AG04450 (cell line): ENCODE measurements at regions not wholly inside any gene's neighbourhood (a gene's known extent, or its start where the extent isn't known, plus 50 kb on each side); places are given as distances from the start of the nearest gene placed in this dataset.
"Not testable (repeated sequence)": the region's sequence is repeated elsewhere in the genome, so short reads cannot be mapped to it uniquely, and the experiment has no call there.

ENCODE experiments used
- CTCF ChIA-PET: fragments of 300-600, 350-600 bp; formaldehyde crosslinking; extraction: SDS; loops from one replicate; lab custom pipeline; 2022; ENCODE audit warnings: antibody characterized with exemption, inconsistent platforms; lab: Charles Lee
- POLR2A ChIA-PET: fragments of 350-600 bp; formaldehyde crosslinking; extraction: SDS; loops from one replicate; lab custom pipeline; 2021; ENCODE audit warnings: antibody characterized with exemption, inconsistent platforms; lab: Yijun Ruan, JAX
- DNase-seq: peaks from one replicate; pipeline ENCODE4 v3.0.0-alpha.2; 2011; ENCODE audit warnings: low read depth, low spot score
- H3K27ac ChIP-seq: one replicate; pipeline ENCODE4 v1.5.1; 2012; ENCODE audit warnings: low read depth, low read length, control low read depth
- H3K27me3 ChIP-seq: one replicate; pipeline ENCODE4 v1.6.0; 2012; ENCODE audit warnings: low read length; ENCODE audit not compliant: control insufficient read depth, insufficient read depth
- H3K4me3 ChIP-seq: 2 replicates; pipeline ENCODE4 v1.5.1; 2011; ENCODE audit warnings: mild to moderate bottlenecking, low read depth, low read length, control low read depth
- H3K9me3 ChIP-seq: 2 replicates; pipeline ENCODE4 v1.5.1; 2012; ENCODE audit warnings: low read length; ENCODE audit not compliant: control insufficient read depth, insufficient read depth
- TF ChIP-seq, protein P1 (sequence below): IDR thresholded peaks from 2 replicates; pipeline ENCODE4 v1.5.1; 2011; ENCODE audit warnings: low read depth, low read length, control low read depth, inconsistent platforms

DNA sequence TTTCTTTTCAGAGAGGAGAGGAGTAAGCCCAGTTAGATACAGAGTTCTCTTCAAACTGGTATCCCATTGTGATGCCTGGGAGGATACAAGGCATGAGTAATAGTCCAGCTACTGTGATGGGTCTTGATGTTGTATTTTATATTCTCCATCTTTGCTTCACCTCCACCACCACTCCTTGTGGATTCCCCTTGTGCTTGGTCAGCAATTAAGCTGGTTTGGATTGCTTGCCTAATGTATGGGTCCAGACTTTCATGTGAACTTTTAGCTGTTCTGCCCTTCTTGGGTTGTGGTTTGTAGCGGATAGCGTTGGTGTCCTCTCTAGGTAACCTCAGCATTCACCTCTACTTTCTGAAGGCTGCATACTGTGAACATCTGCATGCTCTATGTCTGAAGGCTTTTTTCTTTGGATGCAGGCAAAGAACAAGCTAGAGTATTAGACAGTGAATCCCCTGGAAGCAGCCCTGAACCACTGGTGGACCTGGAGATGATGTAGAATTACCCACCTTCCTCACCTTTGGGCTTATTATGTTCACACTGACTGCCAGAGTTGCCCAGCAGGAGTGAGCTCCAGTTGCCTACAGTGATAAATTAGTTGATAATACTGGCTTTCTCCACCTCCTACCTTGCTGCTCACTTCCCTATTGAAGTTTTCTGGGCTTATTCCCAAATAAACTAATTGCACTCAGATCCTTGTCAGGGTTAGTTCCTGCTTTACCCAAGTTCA, 126.5 kb upstream of the MTPN start:
- POLR2A ChIA-PET: no interaction called here
- DNase-seq: no peak
- H3K9me3 ChIP-seq: no peaks in the 10 kb centered on the region; the same call in 1 of the 2 replicates
- no peaks in the 10 kb centered on the region for H3K27me3 ChIP-seq
- TF ChIP-seq, protein P1, sequence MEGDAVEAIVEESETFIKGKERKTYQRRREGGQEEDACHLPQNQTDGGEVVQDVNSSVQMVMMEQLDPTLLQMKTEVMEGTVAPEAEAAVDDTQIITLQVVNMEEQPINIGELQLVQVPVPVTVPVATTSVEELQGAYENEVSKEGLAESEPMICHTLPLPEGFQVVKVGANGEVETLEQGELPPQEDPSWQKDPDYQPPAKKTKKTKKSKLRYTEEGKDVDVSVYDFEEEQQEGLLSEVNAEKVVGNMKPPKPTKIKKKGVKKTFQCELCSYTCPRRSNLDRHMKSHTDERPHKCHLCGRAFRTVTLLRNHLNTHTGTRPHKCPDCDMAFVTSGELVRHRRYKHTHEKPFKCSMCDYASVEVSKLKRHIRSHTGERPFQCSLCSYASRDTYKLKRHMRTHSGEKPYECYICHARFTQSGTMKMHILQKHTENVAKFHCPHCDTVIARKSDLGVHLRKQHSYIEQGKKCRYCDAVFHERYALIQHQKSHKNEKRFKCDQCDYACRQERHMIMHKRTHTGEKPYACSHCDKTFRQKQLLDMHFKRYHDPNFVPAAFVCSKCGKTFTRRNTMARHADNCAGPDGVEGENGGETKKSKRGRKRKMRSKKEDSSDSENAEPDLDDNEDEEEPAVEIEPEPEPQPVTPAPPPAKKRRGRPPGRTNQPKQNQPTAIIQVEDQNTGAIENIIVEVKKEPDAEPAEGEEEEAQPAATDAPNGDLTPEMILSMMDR: no peak
- no peak overlapping the region for H3K27ac ChIP-seq
- CTCF ChIA-PET: interaction anchor here (1.1 kb wide), 1 partner anchor 12 kb away, joined by 5 read pairs; no protein-coding TSS in a partner anchor
- H3K4me3 ChIP-seq: no peak overlapping the region

DNA sequence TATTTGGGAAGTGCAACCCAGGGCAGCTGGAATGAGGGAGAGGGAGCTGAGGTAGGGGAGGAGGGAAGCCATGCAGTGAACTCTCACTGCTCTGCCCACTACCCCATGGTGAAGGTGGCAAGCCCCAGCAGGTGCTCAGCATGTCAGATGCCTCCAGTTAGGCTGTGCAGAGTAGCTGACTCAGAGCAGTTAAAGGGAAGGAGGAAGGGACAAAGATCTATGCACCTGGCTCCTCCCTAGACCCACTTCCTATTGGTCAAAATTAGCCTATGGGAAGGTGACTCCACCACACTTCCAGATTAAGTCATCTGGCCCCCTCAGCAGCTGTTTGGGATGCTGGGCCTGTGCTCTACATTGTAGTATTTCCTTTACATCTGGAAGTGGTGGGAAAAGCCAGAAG, 125.7 kb upstream of the MTPN start:
- TF ChIP-seq, protein P1: no peak
- Histone ChIP-seq H3K9me3 (no peaks in the 10 kb centered on the region; the same call in 1 of the 2 replicates), H3K4me3 (no peak overlapping the region), H3K27ac (no peak overlapping the region), H3K27me3 (no peaks in the 10 kb centered on the region)
- POLR2A ChIA-PET: no interaction called here
- DNase-seq: no peak
- CTCF ChIA-PET: interaction anchor here (1.5 kb wide), 1 partner anchor 13 kb away, joined by 5 read pairs; no protein-coding TSS in a partner anchor

DNA sequence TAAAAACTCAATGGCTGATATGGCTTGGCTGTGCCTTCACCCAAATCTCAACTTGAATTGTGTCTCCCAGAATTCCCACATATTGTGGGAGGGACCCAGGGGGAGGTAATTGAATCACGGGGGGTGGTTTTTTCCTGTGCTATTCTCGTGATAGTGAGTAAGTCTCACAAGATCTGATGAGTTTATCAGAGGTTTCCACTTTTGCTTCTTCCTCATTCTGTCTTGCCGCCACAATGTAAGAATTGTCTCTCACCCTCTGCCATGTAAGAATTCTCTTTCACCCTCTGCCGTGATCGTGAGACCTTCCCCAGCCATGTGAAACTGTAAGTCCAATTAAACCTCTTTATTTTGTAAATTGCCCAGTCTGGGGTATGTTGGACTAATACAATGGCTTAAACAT, 115.6 kb upstream of the MTPN start:
- H3K9me3 ChIP-seq, DNase-seq, H3K27me3 ChIP-seq, H3K27ac ChIP-seq, H3K4me3 ChIP-seq, POLR2A ChIA-PET: not testable (repeated sequence)
- CTCF ChIA-PET: interaction anchor here (1.0 kb wide), 1 partner anchor 23 kb away, joined by 3 read pairs; no protein-coding TSS in a partner anchor

DNA sequence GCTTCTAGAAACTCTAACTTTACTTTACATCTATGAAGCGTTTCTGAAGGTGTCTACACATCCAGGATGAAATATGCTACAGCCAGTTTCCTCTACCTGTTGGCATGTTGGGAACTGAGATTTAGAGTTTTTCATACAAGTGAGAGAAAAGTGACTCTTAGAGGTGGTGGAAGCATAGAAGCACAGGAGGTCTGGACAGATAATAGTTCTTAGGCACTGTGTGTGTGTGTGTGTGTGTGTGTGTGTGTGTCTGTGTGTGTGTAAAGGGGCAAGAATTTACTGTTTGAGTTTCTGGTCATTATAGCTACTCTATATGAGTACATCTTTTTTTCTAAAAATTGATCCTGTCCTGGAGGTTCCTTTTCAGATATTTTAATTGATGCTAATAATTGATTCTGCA, 110.7 kb upstream of the MTPN start:
- TF ChIP-seq, protein P1: no peak
- CTCF ChIA-PET: no interaction called here
- H3K27ac ChIP-seq: no peak overlapping the region
- POLR2A ChIA-PET: no interaction called here
- DNase-seq: no peak
- no peaks in the 10 kb centered on the region for H3K9me3 ChIP-seq
- H3K27me3 ChIP-seq: no peaks in the 10 kb centered on the region
- H3K4me3 ChIP-seq: no peak overlapping the region

DNA sequence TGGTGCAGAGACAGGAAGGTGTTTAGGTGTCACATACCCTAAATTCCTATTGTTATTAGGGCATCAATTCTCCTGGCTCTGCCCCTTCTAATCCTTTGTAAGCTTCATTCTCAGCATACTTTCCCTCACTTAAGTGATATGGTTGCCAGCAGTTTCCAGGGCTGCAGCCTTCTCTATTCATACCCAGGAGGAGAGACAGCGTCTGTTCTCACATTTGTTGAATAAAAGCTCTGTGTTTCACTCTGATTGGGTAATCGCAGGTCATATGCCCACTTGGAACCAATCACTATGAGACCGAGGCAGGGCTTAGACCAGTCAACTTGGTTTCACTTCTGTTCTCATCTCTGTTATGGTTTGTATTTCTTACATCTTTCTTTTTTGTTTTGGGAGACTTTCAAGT, 109.6 kb upstream of the MTPN start:
- CTCF ChIA-PET: interaction anchor here (0.7 to 1.1 kb wide), 2 partner anchors 28 to 414 kb away, joined by 3 to 5 read pairs; no protein-coding TSS in a partner anchor
- Histone ChIP-seq H3K9me3 (no peaks in the 10 kb centered on the region), H3K27ac (no peak overlapping the region), H3K27me3 (no peaks in the 10 kb centered on the region), H3K4me3 (peak overlapping the region; percentile 52)
- TF ChIP-seq, protein P1: no peak
- DNase-seq: peak; percentile 69
- POLR2A ChIA-PET: no interaction called here
